RWPE1 (cell line): ENCODE measurements at regions not wholly inside any gene's neighbourhood (a gene's known extent, or its start where the extent isn't known, plus 50 kb on each side); places are given as distances from the start of the nearest gene placed in this dataset.
"Not testable (repeated sequence)": the region's sequence is repeated elsewhere in the genome, so short reads cannot be mapped to it uniquely, and the experiment has no call there.

ENCODE experiments used
- CTCF ChIA-PET: fragments of 350-600 bp; sonication (Branson Sonifier 250); formaldehyde crosslinking; extraction: SDS; loops from one replicate; lab custom pipeline; 2021; lab: Yijun Ruan, JAX
- POLR2A ChIA-PET: fragments of 400-600 bp; formaldehyde crosslinking; extraction: SDS; loops from one replicate; lab custom pipeline; 2020; ENCODE audit warnings: antibody characterized with exemption; ENCODE audit not compliant: low non-redundant PET; lab: Yijun Ruan, JAX
- DNase-seq: peaks from one replicate; pipeline ENCODE4 v3.0.0; 2012; ENCODE audit warnings: low spot score
- H3K27ac ChIP-seq: fragments of 450-650 bp; 2 replicates; pipeline ENCODE4 v1.5.1; 2017
- CTCF ChIP-seq: fragments of 450-650 bp; conservative IDR thresholded peaks from 2 replicates; pipeline ENCODE4 v1.5.1; 2017; ENCODE audit warnings: low read depth, mild to moderate bottlenecking

GRCh38 chr17:70938336-70938735 is 769.0 kb downstream of the KCNJ2 start:
- DNase-seq = no peak
- ChIA-PET CTCF (no interaction called here), POLR2A (no interaction called here)
- H3K27ac ChIP-seq = no peak overlapping the region
- no peak for TF ChIP-seq CTCF

DNA sequence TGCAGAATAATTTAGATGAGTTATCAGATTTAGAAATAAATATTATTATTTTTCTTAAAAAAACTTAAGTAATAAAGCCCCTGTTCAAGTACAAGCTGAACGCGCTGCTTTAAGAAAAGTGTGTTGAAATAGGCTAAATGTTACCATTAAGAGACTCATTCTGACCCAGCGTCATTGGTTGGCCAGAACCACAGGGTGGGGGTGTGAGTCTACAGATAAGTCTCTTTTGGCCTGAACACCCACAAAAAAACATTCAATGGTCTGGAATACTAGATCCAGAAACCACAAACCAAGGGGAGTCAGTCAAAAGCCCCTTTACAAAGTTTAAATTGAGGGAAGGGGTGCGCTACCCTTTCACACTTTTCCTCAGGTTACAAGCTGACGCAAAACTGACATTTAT is 776.1 kb downstream of the KCNJ2 start:
- POLR2A ChIA-PET = no interaction called here
- H3K27ac ChIP-seq = no peak overlapping the region
- DNase-seq = no peak
- CTCF ChIA-PET = no interaction called here
- no peak for TF ChIP-seq CTCF

DNA sequence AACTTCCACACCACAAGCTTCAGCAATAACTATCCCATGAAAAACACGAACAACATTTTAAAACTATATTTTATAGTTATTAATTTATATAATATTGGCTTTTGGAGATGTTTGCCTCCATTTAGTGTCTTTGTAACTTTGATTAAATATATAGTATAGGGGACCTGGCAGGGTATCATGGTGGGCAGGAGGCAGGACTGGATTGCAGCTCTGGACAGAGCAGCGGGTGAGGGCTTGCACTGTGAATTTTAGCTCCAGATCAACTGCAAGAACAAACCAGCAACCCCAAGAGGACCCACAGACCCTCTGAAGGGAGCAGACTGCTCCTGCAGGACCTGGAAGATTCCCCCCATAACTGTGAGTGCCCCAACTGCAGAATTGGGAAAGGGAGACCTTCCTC is 777.9 kb downstream of the KCNJ2 start:
- POLR2A ChIA-PET = no interaction called here
- H3K27ac ChIP-seq = no peak overlapping the region
- DNase-seq = no peak
- no peak for TF ChIP-seq CTCF
- CTCF ChIA-PET = no interaction called here

DNA sequence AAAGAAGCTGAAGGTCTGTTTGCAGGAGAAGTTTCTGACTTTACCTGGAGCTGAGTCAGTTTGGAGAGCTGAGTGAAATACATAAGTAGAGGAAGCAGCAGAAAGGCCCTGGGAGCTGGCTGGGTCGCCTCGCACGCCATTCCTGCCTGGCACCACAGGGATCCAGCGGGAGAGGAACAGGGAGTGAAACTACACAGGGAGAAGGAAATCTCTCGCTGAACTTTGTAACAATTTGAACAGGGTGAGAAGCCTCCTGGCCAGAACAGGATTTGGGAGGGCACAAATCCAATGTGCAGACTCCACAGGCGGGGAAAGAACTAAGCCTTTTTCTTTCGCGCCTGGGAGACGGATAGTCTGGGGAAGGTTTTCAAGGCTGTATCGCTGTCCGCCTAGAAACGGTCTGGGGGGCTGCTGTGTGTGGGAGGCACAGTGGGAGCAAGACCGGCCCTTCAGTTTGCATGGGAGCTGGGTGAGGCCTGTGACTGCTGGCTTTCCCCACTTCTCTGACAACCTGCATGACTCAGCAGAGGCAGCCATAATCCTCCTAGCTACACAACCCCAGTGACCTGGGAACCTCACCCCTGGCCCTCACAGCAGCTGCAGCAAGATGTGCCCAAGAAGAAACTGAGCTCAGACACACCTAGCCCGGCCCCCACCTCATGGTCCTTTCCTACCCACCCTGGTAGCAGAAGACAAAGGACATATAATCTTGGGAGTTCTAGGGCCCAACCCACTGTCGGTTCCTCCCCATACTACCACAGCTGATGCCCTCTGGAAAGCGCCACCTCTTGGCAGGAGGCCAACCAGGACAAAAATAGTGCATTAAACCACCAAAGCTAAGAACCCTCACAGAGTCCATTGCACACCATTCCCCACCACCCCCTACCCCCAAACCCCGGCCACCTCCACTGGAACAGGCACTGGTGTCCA is 778.6 kb downstream of the KCNJ2 start:
- POLR2A ChIA-PET = no interaction called here

GRCh38 chr17:70953140-70953539 is 783.8 kb downstream of the KCNJ2 start:
- DNase-seq, H3K27ac ChIP-seq, CTCF ChIA-PET, POLR2A ChIA-PET: not testable (repeated sequence)

More for the DNA sequence above, 778.6 kb downstream of the KCNJ2 start:
- CTCF ChIA-PET = no interaction called here
- DNase-seq = no peak
- no peak for TF ChIP-seq CTCF
- H3K27ac ChIP-seq = no peak overlapping the region

DNA sequence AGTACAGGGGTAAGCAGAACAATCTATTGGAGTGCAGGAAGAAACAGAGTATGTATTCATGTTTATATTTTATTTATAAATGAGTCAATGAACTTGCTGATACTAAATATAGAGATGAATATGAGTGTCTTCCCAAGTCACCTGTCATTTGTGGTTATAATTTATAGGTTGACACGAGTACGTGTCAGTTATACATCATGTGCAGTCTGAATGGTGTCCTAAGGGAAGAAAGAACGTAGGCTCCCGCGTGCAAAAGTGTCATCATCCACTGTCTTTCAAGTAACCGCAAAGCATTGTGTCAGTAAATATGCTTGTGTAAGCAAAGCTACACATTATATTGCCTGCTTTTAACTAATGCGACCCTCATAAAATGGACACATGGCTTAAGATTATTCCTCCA is 786.1 kb downstream of the KCNJ2 start:
- POLR2A ChIA-PET = no interaction called here
- CTCF ChIA-PET = no interaction called here
- no peak for TF ChIP-seq CTCF
- DNase-seq = no peak
- no peak overlapping the region for H3K27ac ChIP-seq

DNA sequence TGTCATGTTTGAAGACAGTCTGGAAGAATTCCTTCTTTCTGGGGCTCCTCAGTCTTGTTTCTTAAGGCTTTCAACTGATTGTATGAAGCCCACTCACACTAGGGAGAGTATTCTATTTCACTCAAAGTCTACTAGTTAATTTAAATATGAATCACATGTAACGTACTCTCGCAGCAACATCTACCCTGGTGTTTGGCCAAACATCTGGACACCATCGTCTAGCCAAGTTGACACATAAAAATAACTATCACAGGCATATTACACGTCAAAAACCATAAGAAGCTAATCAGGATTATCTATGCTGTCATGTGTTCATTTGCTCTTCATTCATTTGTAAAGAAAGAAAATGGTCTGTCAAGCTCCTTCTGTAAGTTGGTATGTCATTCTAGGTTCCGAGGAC is 787.4 kb downstream of the KCNJ2 start:
- DNase-seq = no peak
- TF ChIP-seq CTCF = no peak
- POLR2A ChIA-PET = no interaction called here
- H3K27ac ChIP-seq = no peak overlapping the region
- CTCF ChIA-PET = interaction anchor here (0.7 kb wide), 1 partner anchor 69 kb away, joined by 3 read pairs; no protein-coding TSS in a partner anchor
